Inflammatory macrophage (primary cell): ENCODE measurements at regions not wholly inside any gene's neighbourhood (a gene's known extent, or its start where the extent isn't known, plus 50 kb on each side); places are given as distances from the start of the nearest gene placed in this dataset.

ENCODE experiments used
- DNase-seq, 2 donors: peaks; one replicate each; pipeline ENCODE4 v3.0.0-alpha.2; 2020 to 2022

GRCh38 chr17:73933871-73934270 lies 269.6 kb upstream of the RPL38 start:
- no peak for DNase-seq

- DNase-seq = no peak
These were observed 268.8 kb upstream of the RPL38 start for GRCh38 chr17:73934696-73935095.

GRCh38 chr17:73936908-73937627 lies 266.4 kb upstream of the RPL38 start:
- no peak for DNase-seq

- no peak for DNase-seq
These were observed 264.8 kb upstream of the RPL38 start for GRCh38 chr17:73938706-73939105.

- no peak for DNase-seq
These were observed 263.7 kb upstream of the RPL38 start for GRCh38 chr17:73939806-73940205.

- DNase-seq = no peak
These were observed 263.0 kb upstream of the RPL38 start for GRCh38 chr17:73940511-73940910.

- no peak for DNase-seq
These were observed 261.5 kb upstream of the RPL38 start for GRCh38 chr17:73941919-73942530.

- DNase-seq = no peak
These were observed 260.6 kb upstream of the RPL38 start for GRCh38 chr17:73942703-73943415.

GRCh38 chr17:73943416-73944110 lies 259.9 kb upstream of the RPL38 start:
- no peak for DNase-seq

GRCh38 chr17:73944366-73944765 lies 259.1 kb upstream of the RPL38 start:
- no peak for DNase-seq

- DNase-seq = no peak
These were observed 256.1 kb upstream of the RPL38 start for GRCh38 chr17:73947281-73947965.

- no peak for DNase-seq
These were observed 255.5 kb upstream of the RPL38 start for GRCh38 chr17:73947966-73948355.

- DNase-seq = no peak
These were observed 253.4 kb upstream of the RPL38 start for GRCh38 chr17:73949903-73950592.

- DNase-seq = no peak
These were observed 252.9 kb upstream of the RPL38 start for GRCh38 chr17:73950593-73950914.

GRCh38 chr17:73952082-73952479 lies 251.4 kb upstream of the RPL38 start:
- DNase-seq = peak in 1 of 2 donors; percentile 13

GRCh38 chr17:73952480-73953205 lies 250.8 kb upstream of the RPL38 start:
- DNase-seq = peak; percentile 27 to 29

- DNase-seq = no peak
These were observed 250.1 kb upstream of the RPL38 start for GRCh38 chr17:73953206-73954033.

GRCh38 chr17:73954951-73955350 lies 248.5 kb upstream of the RPL38 start:
- DNase-seq = no peak

GRCh38 chr17:73955616-73956015 lies 247.9 kb upstream of the RPL38 start:
- no peak for DNase-seq

- no peak for DNase-seq
These were observed 247.3 kb upstream of the RPL38 start for GRCh38 chr17:73956169-73956568.
